ENCODE measurements at regions not wholly inside any gene's neighbourhood (a gene's known extent, or its start where the extent isn't known, plus 50 kb on each side); places are given as distances from the start of the nearest gene placed in this dataset.
"Not testable (repeated sequence)": the region's sequence is repeated elsewhere in the genome, so short reads cannot be mapped to it uniquely, and the experiment has no call there.

- TF ChIP-seq, protein P1, sequence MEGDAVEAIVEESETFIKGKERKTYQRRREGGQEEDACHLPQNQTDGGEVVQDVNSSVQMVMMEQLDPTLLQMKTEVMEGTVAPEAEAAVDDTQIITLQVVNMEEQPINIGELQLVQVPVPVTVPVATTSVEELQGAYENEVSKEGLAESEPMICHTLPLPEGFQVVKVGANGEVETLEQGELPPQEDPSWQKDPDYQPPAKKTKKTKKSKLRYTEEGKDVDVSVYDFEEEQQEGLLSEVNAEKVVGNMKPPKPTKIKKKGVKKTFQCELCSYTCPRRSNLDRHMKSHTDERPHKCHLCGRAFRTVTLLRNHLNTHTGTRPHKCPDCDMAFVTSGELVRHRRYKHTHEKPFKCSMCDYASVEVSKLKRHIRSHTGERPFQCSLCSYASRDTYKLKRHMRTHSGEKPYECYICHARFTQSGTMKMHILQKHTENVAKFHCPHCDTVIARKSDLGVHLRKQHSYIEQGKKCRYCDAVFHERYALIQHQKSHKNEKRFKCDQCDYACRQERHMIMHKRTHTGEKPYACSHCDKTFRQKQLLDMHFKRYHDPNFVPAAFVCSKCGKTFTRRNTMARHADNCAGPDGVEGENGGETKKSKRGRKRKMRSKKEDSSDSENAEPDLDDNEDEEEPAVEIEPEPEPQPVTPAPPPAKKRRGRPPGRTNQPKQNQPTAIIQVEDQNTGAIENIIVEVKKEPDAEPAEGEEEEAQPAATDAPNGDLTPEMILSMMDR (IDR thresholded peaks at IDR 0.05; ENCODE audit: insufficient read depth, low read length, severe bottlenecking) = no peak
Measured at GRCh38 chr11:71322861-71323582, 70.6 kb upstream of the SHANK2 start.

DNA sequence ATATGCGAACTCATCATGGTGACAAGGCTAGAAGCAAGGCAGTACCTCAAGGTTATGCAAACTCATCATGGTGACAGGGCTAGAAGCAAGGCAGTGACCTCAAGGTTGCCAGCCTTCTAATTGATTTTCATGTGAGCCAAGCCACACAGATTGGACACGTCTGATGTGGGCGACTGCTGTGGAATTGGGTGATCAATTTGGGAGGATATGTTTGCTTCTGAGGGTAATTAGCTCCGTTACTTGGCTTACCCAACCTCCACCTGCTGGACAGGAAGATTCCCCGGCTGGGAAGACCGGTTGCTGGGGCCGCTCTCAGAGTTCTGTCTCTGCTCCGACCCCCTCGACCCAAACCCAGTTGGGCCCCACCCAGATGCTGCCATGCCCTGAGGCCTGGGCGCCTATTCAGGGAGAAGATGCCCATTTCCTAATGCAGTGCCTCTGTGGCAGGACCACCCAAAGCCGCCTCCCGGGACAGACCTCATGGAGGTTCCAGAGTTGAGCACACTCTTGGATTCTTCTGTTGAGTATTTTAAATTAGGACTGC is 69.9 kb upstream of the SHANK2 start:
- TF ChIP-seq, protein P1 (IDR thresholded peaks at IDR 0.05; ENCODE audit: insufficient read depth, low read length, severe bottlenecking) = no peak
- H3K4me3 ChIP-seq (ENCODE audit: low read depth, low read length) = no peak overlapping the region
- DNase-seq (ENCODE audit: low read depth) (no peak), FAIRE-seq (no peak)
- no peaks in the 10 kb centered on the region for H3K27me3 ChIP-seq (ENCODE audit: control insufficient read depth, insufficient read depth, low read length)
- H3K36me3 ChIP-seq (ENCODE audit: control insufficient read depth, insufficient read depth, low read length) = no peaks in the 10 kb centered on the region

More at GRCh38 chr11:71322861-71323582, 70.6 kb upstream of the SHANK2 start:
- H3K4me3 ChIP-seq (ENCODE audit: low read depth, low read length) = no peak overlapping the region
- H3K27me3 ChIP-seq (ENCODE audit: control insufficient read depth, insufficient read depth, low read length) = no peaks in the 10 kb centered on the region
- DNase-seq (ENCODE audit: low read depth) = no peak
- FAIRE-seq = no peak
- no peaks in the 10 kb centered on the region for H3K36me3 ChIP-seq (ENCODE audit: control insufficient read depth, insufficient read depth, low read length)

GRCh38 chr11:71321433-71322191 is 69.2 kb upstream of the SHANK2 start:
- DNase-seq (ENCODE audit: low read depth) (no peak), FAIRE-seq (no peak)
- H3K27me3 ChIP-seq (ENCODE audit: control insufficient read depth, insufficient read depth, low read length) = no peaks in the 10 kb centered on the region
- H3K4me3 ChIP-seq (ENCODE audit: low read depth, low read length) = no peak overlapping the region
- H3K36me3 ChIP-seq (ENCODE audit: control insufficient read depth, insufficient read depth, low read length) = no peaks in the 10 kb centered on the region
- TF ChIP-seq, protein P1 (IDR thresholded peaks at IDR 0.05; ENCODE audit: insufficient read depth, low read length, severe bottlenecking) = no peak

DNA sequence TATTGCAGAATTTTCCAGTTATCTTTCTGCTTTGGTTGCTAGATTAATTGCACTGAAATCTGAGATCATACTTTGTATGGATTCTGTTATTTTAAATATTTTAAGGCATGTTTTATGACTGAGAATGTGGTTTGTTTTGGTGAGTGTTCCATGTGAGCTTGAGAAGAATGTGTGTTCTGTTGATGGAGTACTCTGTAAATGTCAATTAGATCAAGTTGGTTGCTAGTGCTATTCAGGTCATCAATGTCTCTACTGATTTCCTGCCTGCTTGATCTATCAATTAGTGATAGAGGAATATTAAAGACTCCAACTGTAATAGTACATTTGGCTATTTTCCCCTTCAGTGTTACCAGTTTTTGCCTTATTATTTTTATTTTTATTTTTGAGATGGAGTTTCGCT is 64.3 kb upstream of the SHANK2 start:
- TF ChIP-seq, protein P1 (IDR thresholded peaks at IDR 0.05; ENCODE audit: insufficient read depth, low read length, severe bottlenecking) = no peak

DNA sequence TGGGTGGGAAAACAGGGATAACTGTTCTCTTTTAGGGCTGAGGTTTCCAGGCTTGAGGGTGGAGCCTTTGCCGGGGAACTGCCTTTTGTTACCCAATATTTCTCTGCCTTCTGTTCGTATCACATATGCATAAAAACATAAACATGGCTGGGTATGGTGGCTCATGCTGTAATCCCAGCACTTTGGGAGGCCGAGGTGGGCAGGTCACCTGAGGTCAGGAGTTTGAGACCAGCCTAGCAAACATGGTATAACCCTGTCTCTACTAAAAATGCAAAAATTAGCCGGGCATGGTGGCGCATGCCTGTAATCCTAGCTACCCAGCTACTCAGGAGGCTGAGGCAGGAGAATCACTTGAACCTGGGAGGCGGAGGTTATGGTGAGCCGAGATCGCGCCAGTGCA is 60.2 kb upstream of the SHANK2 start:
- H3K4me3 ChIP-seq (ENCODE audit: low read depth, low read length); DNase-seq (ENCODE audit: low read depth); FAIRE-seq; H3K36me3 ChIP-seq (ENCODE audit: control insufficient read depth, insufficient read depth, low read length); H3K27me3 ChIP-seq (ENCODE audit: control insufficient read depth, insufficient read depth, low read length): not testable (repeated sequence)

More for the DNA sequence above, 64.3 kb upstream of the SHANK2 start:
- H3K36me3 ChIP-seq (ENCODE audit: control insufficient read depth, insufficient read depth, low read length) = no peaks in the 10 kb centered on the region
- no peak for FAIRE-seq
- DNase-seq (ENCODE audit: low read depth) = no peak
- no peaks in the 10 kb centered on the region for H3K27me3 ChIP-seq (ENCODE audit: control insufficient read depth, insufficient read depth, low read length)
- H3K4me3 ChIP-seq (ENCODE audit: low read depth, low read length) = no peak overlapping the region

DNA sequence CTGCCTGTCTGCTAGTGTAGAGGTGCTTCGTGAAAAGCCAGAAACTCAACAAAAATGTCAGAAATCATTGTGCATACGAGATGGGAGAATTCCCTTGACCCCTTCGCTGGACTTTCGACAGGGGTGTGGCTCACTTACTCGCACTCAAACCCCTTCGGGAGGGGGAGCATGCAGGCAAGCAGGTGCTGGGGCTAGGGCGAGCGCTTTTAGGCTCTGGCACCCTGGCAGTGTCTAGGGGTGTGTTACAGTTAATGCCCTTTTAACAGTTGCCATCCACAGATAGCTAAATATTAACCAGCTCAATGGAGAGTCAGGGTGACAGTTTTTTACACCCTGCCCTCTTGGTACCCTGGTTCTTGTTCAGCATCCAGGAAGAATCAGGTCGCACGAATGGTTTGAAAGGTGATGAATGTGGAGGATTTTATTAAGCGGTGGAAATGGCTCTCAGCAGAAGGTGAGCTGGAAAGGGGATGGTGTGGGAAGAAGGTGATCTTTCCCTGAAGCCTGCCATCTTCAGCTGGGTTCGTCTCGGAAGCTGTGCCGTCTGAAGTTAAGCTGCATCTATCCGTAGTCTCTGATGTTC is 59.6 kb upstream of the SHANK2 start:
- Histone ChIP-seq H3K27me3 (ENCODE audit: control insufficient read depth, insufficient read depth, low read length) (no peaks in the 10 kb centered on the region), H3K4me3 (ENCODE audit: low read depth, low read length) (no peak overlapping the region), H3K36me3 (ENCODE audit: control insufficient read depth, insufficient read depth, low read length) (no peaks in the 10 kb centered on the region)
- FAIRE-seq (no peak), DNase-seq (ENCODE audit: low read depth) (no peak)
- TF ChIP-seq, protein P1 (IDR thresholded peaks at IDR 0.05; ENCODE audit: insufficient read depth, low read length, severe bottlenecking) = no peak

All from bronchial epithelial cell (primary cell).